ENCODE measurements at regions not wholly inside any gene's neighbourhood (a gene's known extent, or its start where the extent isn't known, plus 50 kb on each side); places are given as distances from the start of the nearest gene placed in this dataset.

- Histone ChIP-seq H3K9me3 (ENCODE audit: low read depth, low read length, poor library complexity, severe bottlenecking) (no peaks in the 10 kb centered on the region), H3K4me1 (ENCODE audit: insufficient read depth, low read length, poor library complexity, severe bottlenecking) (no peaks in the 10 kb centered on the region), H3K4me3 (ENCODE audit: low read depth, low read length, poor library complexity, severe bottlenecking) (no peak overlapping the region), H3K27me3 (replicated peaks; ENCODE audit: insufficient read depth, low read depth, low read length, poor library complexity) (peaks cover 2% of the 10 kb centered on the region), H3K36me3 (ENCODE audit: insufficient read depth, low read length, poor library complexity, severe bottlenecking) (no peaks in the 10 kb centered on the region), H3K27ac (ENCODE audit: low read depth, low read length, poor library complexity, severe bottlenecking) (no peak overlapping the region)
- TF ChIP-seq EZH2 (IDR thresholded peaks at IDR 0.05; ENCODE audit: borderline replicate concordance, low read depth, low read length, poor library complexity, severe bottlenecking), result no peak
- DNase-seq (ENCODE audit: low spot score), result no peak
- no TSS peak for BruUV-seq (replicated peaks)
- intact Hi-C loops (cut with micrococcal nuclease; ENCODE audit: unreplicated experiment), result no loop called here
- CTCF ChIA-PET, result no interaction called here
- POLR2A ChIA-PET (ENCODE audit: low non-redundant PET), result no interaction called here
These were observed 1038.6 kb upstream of the AGA start for GRCh38 chr4:178480881-178481280.

DNA sequence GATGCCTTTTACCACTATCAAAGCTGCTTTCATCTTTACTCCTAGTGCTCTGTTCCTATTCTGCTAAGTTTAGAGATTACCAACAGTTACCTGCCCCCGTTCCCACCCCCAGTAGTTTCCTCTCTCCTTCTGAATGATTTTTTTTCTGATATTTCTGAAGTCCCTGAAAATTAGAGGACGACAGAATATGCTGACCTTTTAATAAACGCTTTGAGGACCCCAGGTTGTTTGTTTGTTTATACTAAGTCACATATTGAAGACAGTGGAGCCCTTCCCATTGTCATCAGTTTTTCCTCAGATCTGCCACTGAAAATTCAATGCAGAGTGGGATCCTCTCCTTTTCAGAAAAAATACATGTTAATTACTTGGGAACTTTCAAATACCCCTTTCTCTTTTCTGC lies 1039.3 kb upstream of the AGA start:
- TF ChIP-seq, protein P1, sequence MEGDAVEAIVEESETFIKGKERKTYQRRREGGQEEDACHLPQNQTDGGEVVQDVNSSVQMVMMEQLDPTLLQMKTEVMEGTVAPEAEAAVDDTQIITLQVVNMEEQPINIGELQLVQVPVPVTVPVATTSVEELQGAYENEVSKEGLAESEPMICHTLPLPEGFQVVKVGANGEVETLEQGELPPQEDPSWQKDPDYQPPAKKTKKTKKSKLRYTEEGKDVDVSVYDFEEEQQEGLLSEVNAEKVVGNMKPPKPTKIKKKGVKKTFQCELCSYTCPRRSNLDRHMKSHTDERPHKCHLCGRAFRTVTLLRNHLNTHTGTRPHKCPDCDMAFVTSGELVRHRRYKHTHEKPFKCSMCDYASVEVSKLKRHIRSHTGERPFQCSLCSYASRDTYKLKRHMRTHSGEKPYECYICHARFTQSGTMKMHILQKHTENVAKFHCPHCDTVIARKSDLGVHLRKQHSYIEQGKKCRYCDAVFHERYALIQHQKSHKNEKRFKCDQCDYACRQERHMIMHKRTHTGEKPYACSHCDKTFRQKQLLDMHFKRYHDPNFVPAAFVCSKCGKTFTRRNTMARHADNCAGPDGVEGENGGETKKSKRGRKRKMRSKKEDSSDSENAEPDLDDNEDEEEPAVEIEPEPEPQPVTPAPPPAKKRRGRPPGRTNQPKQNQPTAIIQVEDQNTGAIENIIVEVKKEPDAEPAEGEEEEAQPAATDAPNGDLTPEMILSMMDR (conservative IDR thresholded peaks at IDR 0.05; ENCODE audit: low read depth, low read length), result no peak
- TF ChIP-seq EZH2 (IDR thresholded peaks at IDR 0.05; ENCODE audit: borderline replicate concordance, low read depth, low read length, poor library complexity, severe bottlenecking), result no peak
- Histone ChIP-seq H3K4me3 (ENCODE audit: low read depth, low read length, poor library complexity, severe bottlenecking) (no peak overlapping the region), H3K36me3 (ENCODE audit: insufficient read depth, low read length, poor library complexity, severe bottlenecking) (no peaks in the 10 kb centered on the region), H3K27me3 (replicated peaks; ENCODE audit: insufficient read depth, low read depth, low read length, poor library complexity) (peaks cover 2% of the 10 kb centered on the region), H3K4me1 (ENCODE audit: insufficient read depth, low read length, poor library complexity, severe bottlenecking) (no peaks in the 10 kb centered on the region), H3K27ac (ENCODE audit: low read depth, low read length, poor library complexity, severe bottlenecking) (no peak overlapping the region), H3K9me3 (ENCODE audit: low read depth, low read length, poor library complexity, severe bottlenecking) (no peaks in the 10 kb centered on the region)
- intact Hi-C loops (cut with micrococcal nuclease; ENCODE audit: unreplicated experiment), result no loop called here
- CTCF ChIA-PET, result no interaction called here
- no TSS peak for BruUV-seq (replicated peaks)
- no peak for DNase-seq (ENCODE audit: low spot score)
- POLR2A ChIA-PET (ENCODE audit: low non-redundant PET), result no interaction called here

DNA sequence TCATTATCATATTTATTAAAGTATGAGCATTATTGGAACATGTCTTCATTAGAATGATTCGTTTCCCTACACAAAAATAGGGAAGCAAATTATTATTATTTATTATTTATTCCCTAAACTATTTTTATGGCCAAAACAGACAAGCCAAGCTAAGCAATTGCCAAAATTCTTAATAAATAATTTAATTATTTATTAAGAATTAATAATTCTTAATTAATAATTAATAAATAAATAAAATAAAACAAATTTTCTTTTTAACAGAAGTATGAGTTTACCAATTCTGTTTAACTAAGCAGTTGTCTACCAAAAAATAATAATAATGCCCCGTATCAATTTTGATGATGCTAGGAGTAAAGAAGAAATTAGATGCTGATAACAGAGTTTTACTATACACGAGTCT lies 1080.8 kb upstream of the AGA start:
- H3K27me3 ChIP-seq (replicated peaks; ENCODE audit: insufficient read depth, low read depth, low read length, poor library complexity), result no peaks in the 10 kb centered on the region
- H3K4me1 ChIP-seq (ENCODE audit: insufficient read depth, low read length, poor library complexity, severe bottlenecking), result no peaks in the 10 kb centered on the region
- H3K27ac ChIP-seq (ENCODE audit: low read depth, low read length, poor library complexity, severe bottlenecking), result no peak overlapping the region
- no peaks in the 10 kb centered on the region for H3K36me3 ChIP-seq (ENCODE audit: insufficient read depth, low read length, poor library complexity, severe bottlenecking)
- ChIA-PET CTCF (no interaction called here), POLR2A (ENCODE audit: low non-redundant PET) (no interaction called here)
- intact Hi-C loops (cut with micrococcal nuclease; ENCODE audit: unreplicated experiment), result no loop called here
- TF ChIP-seq EZH2 (IDR thresholded peaks at IDR 0.05; ENCODE audit: borderline replicate concordance, low read depth, low read length, poor library complexity, severe bottlenecking), result no peak
- TF ChIP-seq, protein P1 (conservative IDR thresholded peaks at IDR 0.05; ENCODE audit: low read depth, low read length), result no peak
- no peak for DNase-seq (ENCODE audit: low spot score)
- H3K9me3 ChIP-seq (ENCODE audit: low read depth, low read length, poor library complexity, severe bottlenecking), result no peaks in the 10 kb centered on the region
- H3K4me3 ChIP-seq (ENCODE audit: low read depth, low read length, poor library complexity, severe bottlenecking), result no peak overlapping the region
- BruUV-seq (replicated peaks), result no TSS peak

- intact Hi-C loops (cut with micrococcal nuclease; ENCODE audit: unreplicated experiment), result no loop called here
- H3K4me3 ChIP-seq (ENCODE audit: low read depth, low read length, poor library complexity, severe bottlenecking), result no peak overlapping the region
- TF ChIP-seq, protein P1 (conservative IDR thresholded peaks at IDR 0.05; ENCODE audit: low read depth, low read length), result no peak
- no peak for TF ChIP-seq EZH2 (IDR thresholded peaks at IDR 0.05; ENCODE audit: borderline replicate concordance, low read depth, low read length, poor library complexity, severe bottlenecking)
- no peak overlapping the region for H3K27ac ChIP-seq (ENCODE audit: low read depth, low read length, poor library complexity, severe bottlenecking)
- no peak for DNase-seq (ENCODE audit: low spot score)
- ChIA-PET CTCF (no interaction called here), POLR2A (ENCODE audit: low non-redundant PET) (no interaction called here)
- BruUV-seq (replicated peaks), result no TSS peak
- no peaks in the 10 kb centered on the region for H3K27me3 ChIP-seq (replicated peaks; ENCODE audit: insufficient read depth, low read depth, low read length, poor library complexity)
- H3K36me3 ChIP-seq (ENCODE audit: insufficient read depth, low read length, poor library complexity, severe bottlenecking), result no peaks in the 10 kb centered on the region
- H3K4me1 ChIP-seq (ENCODE audit: insufficient read depth, low read length, poor library complexity, severe bottlenecking), result no peaks in the 10 kb centered on the region
- H3K9me3 ChIP-seq (ENCODE audit: low read depth, low read length, poor library complexity, severe bottlenecking), result no peaks in the 10 kb centered on the region
These were observed 1093.8 kb upstream of the AGA start for GRCh38 chr4:178535939-178536579.
